ENCODE measurements at regions not wholly inside any gene's neighbourhood (a gene's known extent, or its start where the extent isn't known, plus 50 kb on each side); places are given as distances from the start of the nearest gene placed in this dataset.

DNA sequence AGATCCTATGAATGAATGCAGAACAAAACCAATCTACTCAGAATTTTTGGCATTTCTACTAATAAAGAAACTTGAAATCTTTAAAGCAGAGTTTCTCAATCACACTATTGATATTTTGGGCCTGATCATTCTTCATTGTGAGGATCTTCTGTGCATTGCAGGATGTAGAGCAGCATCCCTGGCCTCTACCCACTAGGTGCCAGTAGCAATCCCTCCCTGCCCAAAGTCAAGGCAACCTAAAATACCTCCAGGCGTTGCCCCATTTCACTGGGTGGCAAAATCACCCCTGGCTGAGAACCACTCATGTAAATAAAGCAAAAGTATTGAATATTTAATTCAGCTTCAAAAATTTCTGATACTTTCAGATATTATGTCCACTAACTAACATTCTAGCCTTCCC lies 213.0 kb downstream of the SP3 start:
- H3K9me3 Mint-ChIP-seq = no peaks in the 10 kb centered on the region
- H3K4me3 Mint-ChIP-seq = no peak overlapping the region
- H3K36me3 Mint-ChIP-seq (ENCODE audit: low read depth) = no peaks in the 10 kb centered on the region
- H3K27ac Mint-ChIP-seq = no peak overlapping the region
- intact Hi-C loops (cut with micrococcal nuclease) = no loop called here
- DNase-seq (ENCODE audit: low spot score) = no peak
- no peaks in the 10 kb centered on the region for H3K4me1 Mint-ChIP-seq (ENCODE audit: low read depth)
- H3K27me3 Mint-ChIP-seq (ENCODE audit: insufficient read depth) = peaks cover 11% of the 10 kb centered on the region

DNA sequence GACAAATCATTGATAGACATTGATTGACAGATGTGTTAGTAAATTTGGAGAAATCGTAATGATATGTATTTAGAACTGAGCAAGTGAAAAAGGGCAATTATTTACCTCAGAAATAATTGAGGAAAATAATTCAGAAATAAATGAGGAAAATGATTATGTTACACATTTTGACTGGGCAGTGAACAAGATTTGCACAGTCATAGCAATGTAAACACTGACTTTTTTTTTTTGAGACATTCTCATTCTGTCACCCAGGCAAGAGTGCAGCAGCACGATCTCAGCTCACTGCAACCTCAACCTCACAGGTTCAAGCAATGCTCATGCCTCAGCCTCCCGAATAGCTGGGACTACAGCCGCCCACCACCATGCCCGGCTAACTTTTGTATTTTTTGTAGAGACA lies 211.7 kb downstream of the SP3 start:
- Mint-ChIP-seq H3K4me1 (ENCODE audit: low read depth) (no peaks in the 10 kb centered on the region), H3K27ac (no peak overlapping the region)
- intact Hi-C loops (cut with micrococcal nuclease) = no loop called here

DNA sequence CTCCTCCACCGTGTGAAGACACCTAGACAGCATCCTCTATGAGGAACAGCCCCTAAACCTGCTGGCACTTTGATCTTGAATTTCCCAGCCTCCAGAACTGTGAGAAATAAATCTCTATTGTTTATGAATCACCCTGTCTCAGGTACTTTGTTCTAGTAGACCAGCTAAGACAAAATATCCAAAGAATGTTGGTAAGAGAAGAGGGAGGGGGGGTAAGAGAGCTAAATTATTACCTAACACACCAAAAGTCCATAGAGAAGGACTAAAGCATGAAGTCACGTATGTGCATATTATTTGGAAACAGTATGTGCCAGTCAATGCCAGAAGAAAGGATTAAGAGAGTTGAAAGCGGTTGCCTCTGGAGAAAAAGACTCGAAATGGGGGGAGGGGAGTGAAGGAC lies 211.0 kb downstream of the SP3 start:
- DNase-seq (ENCODE audit: low spot score) = no peak
- intact Hi-C loops (cut with micrococcal nuclease) = no loop called here
- no peaks in the 10 kb centered on the region for H3K4me1 Mint-ChIP-seq (ENCODE audit: low read depth)
- H3K27me3 Mint-ChIP-seq (ENCODE audit: insufficient read depth) = peaks cover 11% of the 10 kb centered on the region
- H3K36me3 Mint-ChIP-seq (ENCODE audit: low read depth) = no peaks in the 10 kb centered on the region
- no peak overlapping the region for H3K27ac Mint-ChIP-seq
- H3K9me3 Mint-ChIP-seq = no peaks in the 10 kb centered on the region
- H3K4me3 Mint-ChIP-seq = no peak overlapping the region

More for the DNA sequence above, 211.7 kb downstream of the SP3 start:
- DNase-seq (ENCODE audit: low spot score) = no peak
- peaks cover 11% of the 10 kb centered on the region for H3K27me3 Mint-ChIP-seq (ENCODE audit: insufficient read depth)
- H3K9me3 Mint-ChIP-seq = no peaks in the 10 kb centered on the region
- no peaks in the 10 kb centered on the region for H3K36me3 Mint-ChIP-seq (ENCODE audit: low read depth)
- H3K4me3 Mint-ChIP-seq = no peak overlapping the region

DNA sequence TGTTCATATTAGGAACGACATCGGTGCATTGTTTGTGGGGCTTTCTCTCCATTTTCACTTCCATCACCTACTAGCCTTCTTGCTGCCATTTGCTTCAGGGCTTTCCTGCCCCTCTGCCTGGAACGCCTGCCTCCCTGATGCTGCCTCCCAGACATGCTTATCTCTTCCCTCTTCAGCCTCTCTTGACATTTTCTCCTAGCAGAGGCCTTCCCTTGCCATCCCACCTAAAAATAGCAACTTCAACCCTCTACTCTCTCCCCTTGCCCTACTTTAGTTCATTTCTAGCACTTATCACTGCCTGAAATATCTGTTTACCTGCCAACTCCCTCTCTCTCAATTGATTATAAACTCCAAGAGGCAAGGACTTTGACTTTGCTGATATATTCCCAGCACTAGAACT lies 210.3 kb downstream of the SP3 start:
- no peaks in the 10 kb centered on the region for H3K4me1 Mint-ChIP-seq (ENCODE audit: low read depth)
- H3K27me3 Mint-ChIP-seq (ENCODE audit: insufficient read depth) = peaks cover 10% of the 10 kb centered on the region
- intact Hi-C loops (cut with micrococcal nuclease) = no loop called here
- no peaks in the 10 kb centered on the region for H3K9me3 Mint-ChIP-seq
- H3K4me3 Mint-ChIP-seq = no peak overlapping the region
- no peak overlapping the region for H3K27ac Mint-ChIP-seq
- no peak for DNase-seq (ENCODE audit: low spot score)
- no peaks in the 10 kb centered on the region for H3K36me3 Mint-ChIP-seq (ENCODE audit: low read depth)

DNA sequence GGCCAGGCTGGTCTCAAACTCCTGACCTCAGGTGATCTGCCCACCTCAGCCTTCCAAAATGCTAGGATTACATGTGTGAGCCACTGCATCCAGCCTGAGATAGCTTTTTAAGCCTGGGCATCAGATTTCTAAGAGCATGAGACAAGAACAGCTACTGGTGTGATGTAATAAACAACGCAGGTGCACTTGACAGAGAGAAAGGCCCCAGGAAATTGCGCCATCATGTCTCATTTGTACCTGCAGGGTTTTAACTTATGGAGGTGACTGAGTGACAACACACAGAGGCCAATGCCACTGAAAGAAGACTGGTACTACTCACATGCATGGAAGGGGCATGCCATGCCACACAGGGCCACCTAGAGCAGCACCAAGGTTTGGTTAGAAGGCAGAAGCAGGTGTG lies 209.4 kb downstream of the SP3 start:
- H3K27ac Mint-ChIP-seq = no peak overlapping the region
- intact Hi-C loops (cut with micrococcal nuclease) = no loop called here
- H3K4me3 Mint-ChIP-seq = no peak overlapping the region
- no peaks in the 10 kb centered on the region for H3K4me1 Mint-ChIP-seq (ENCODE audit: low read depth)
- no peak for DNase-seq (ENCODE audit: low spot score)
- peaks cover 10% of the 10 kb centered on the region for H3K27me3 Mint-ChIP-seq (ENCODE audit: insufficient read depth)
- no peaks in the 10 kb centered on the region for H3K36me3 Mint-ChIP-seq (ENCODE audit: low read depth)
- no peaks in the 10 kb centered on the region for H3K9me3 Mint-ChIP-seq

DNA sequence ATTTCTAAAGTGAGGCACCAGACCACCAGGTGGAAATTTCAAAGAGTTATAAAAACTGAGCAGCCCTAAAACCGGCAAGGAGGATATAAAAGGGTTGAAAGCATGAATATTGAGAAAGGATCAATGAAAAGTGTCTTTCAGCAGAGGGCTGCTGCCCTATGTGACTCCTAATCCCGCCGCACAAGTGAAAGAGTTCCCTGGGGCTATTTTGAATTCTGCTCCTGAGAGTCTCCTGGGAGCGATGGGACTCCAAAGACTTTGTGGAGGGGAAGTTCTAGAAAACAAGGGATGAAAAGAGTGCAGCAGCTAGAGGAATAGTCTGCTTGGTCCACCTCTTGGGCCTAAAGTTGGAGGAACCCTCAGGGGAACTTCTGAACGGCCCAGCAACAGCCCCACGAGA lies 205.2 kb downstream of the SP3 start:
- Mint-ChIP-seq H3K27ac (no peak overlapping the region), H3K9me3 (no peaks in the 10 kb centered on the region), H3K36me3 (ENCODE audit: low read depth) (no peaks in the 10 kb centered on the region), H3K4me3 (no peak overlapping the region), H3K27me3 (ENCODE audit: insufficient read depth) (peaks cover 9% of the 10 kb centered on the region), H3K4me1 (ENCODE audit: low read depth) (no peaks in the 10 kb centered on the region)
- no peak for DNase-seq (ENCODE audit: low spot score)
- intact Hi-C loops (cut with micrococcal nuclease) = no loop called here

DNA sequence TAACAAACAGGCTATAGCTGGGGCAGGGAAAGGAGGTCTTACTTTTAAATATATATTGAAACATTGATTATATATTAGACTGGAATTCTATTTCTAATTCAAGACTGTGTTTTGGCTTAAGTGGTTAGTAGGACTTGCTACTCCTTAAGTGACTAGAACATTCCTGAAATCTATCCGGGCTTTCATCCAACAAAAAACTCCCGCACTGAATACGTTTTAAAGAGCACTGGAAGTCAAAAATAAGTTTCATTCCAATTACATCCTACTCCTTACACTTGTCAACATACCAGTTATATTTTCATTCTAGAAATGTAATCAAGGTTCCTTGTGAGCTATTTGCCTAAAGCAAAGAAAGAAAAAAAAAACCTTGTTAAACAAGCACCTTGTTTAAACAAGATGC lies 204.6 kb downstream of the SP3 start:
- Mint-ChIP-seq H3K27me3 (ENCODE audit: insufficient read depth) (peaks cover 10% of the 10 kb centered on the region), H3K9me3 (no peaks in the 10 kb centered on the region), H3K4me1 (ENCODE audit: low read depth) (no peaks in the 10 kb centered on the region), H3K36me3 (ENCODE audit: low read depth) (no peaks in the 10 kb centered on the region), H3K27ac (no peak overlapping the region), H3K4me3 (no peak overlapping the region)
- intact Hi-C loops (cut with micrococcal nuclease) = no loop called here
- no peak for DNase-seq (ENCODE audit: low spot score)

DNA sequence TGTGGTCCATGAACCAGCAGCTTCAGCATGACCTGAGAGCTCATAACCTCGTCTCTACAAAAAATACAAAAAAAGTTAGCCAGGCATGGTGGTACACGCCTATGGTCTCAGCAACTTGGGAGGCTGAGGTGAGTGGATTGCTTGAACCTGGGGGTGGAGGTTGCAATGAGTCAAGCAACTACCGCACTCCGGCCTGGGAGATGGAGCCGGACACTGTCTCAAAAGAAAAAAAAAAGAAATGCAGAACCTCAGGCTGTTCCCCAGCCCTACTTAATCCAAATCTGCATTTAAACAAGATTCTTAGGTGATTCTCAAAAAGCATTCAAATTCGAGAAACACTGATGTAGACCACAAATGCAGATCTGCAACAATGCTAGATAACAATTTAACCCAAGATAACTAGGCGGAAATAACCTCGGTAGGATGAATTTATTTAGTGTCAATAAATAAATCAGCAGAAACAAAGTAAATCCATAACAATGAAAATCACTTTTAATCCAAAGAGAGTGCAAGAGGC lies 203.5 kb downstream of the SP3 start:
- Mint-ChIP-seq H3K4me3 (no peak overlapping the region), H3K27me3 (ENCODE audit: insufficient read depth) (peaks cover 10% of the 10 kb centered on the region), H3K27ac (no peak overlapping the region), H3K36me3 (ENCODE audit: low read depth) (no peaks in the 10 kb centered on the region), H3K4me1 (ENCODE audit: low read depth) (no peaks in the 10 kb centered on the region), H3K9me3 (no peaks in the 10 kb centered on the region)
- intact Hi-C loops (cut with micrococcal nuclease) = no loop called here
- DNase-seq (ENCODE audit: low spot score) = no peak

DNA sequence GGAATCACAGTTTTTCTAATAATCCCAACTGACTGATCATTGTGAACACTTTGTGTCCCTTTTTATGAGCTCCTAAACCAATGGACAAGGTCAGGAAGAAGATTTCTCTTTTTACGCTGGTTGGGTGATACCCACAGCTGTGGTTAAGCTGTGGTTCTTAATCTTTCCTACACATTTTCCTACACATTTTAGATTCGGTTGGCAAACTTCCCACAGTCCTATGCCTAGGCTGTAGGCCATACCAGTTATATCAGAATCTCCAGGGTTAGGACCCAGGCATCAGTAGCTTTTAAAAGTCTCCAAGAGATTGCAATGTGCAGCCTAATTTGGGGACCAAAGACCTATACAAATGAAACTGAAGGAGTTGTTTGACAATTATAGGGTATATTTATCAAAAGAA lies 203.0 kb downstream of the SP3 start:
- Mint-ChIP-seq H3K4me1 (ENCODE audit: low read depth) (no peaks in the 10 kb centered on the region), H3K9me3 (no peaks in the 10 kb centered on the region), H3K4me3 (no peak overlapping the region), H3K36me3 (ENCODE audit: low read depth) (no peaks in the 10 kb centered on the region), H3K27ac (no peak overlapping the region), H3K27me3 (ENCODE audit: insufficient read depth) (peaks cover 10% of the 10 kb centered on the region)
- no peak for DNase-seq (ENCODE audit: low spot score)
- intact Hi-C loops (cut with micrococcal nuclease) = no loop called here

DNA sequence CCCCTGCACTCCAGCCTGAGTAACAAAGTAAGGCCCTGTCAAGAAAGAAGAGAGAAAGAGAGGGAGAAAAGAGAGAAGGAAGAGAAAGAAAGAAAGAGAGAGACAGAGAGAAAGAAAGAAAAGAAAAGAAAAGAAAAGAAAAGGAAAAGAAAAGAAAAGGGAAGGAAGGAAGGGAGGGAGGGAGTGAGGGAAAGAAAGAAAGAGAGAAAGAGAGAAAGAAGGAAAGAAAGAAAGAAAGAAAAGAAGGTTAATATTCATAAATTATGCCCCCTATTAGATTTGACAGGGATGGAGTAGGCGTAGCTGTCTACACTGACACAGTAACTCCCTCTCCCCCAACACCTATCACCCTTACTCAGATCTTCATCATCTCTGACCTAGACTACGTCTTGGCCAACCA lies 202.3 kb downstream of the SP3 start:
- no peak overlapping the region for H3K27ac Mint-ChIP-seq
- intact Hi-C loops (cut with micrococcal nuclease) = no loop called here
- H3K36me3 Mint-ChIP-seq (ENCODE audit: low read depth) = no peaks in the 10 kb centered on the region
- H3K27me3 Mint-ChIP-seq (ENCODE audit: insufficient read depth) = peaks cover 12% of the 10 kb centered on the region
- no peak overlapping the region for H3K4me3 Mint-ChIP-seq
- no peaks in the 10 kb centered on the region for H3K4me1 Mint-ChIP-seq (ENCODE audit: low read depth)
- no peaks in the 10 kb centered on the region for H3K9me3 Mint-ChIP-seq
- DNase-seq (ENCODE audit: low spot score) = no peak

DNA sequence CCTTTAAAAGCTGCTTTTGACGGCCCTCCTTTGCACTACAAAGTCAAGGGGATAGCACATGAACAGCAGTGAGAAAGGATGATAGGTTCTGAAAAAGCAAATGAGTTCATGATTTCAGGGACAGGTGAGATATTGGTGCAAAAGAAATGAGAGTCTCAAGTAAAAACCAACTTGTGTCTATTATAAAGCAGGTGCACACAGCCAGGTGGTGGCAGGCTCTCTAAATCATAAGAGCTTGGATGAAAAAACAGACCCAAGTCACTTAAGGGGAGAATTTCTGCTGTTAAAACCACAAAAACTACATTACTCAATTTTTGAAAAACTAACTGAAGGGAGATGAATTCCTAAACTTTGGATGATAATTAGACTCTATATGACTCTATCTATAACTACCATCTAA lies 201.5 kb downstream of the SP3 start:
- H3K27me3 Mint-ChIP-seq (ENCODE audit: insufficient read depth) = peaks cover 12% of the 10 kb centered on the region
- H3K36me3 Mint-ChIP-seq (ENCODE audit: low read depth) = no peaks in the 10 kb centered on the region
- H3K4me3 Mint-ChIP-seq = no peak overlapping the region
- intact Hi-C loops (cut with micrococcal nuclease) = no loop called here
- H3K27ac Mint-ChIP-seq = no peak overlapping the region
- no peaks in the 10 kb centered on the region for H3K4me1 Mint-ChIP-seq (ENCODE audit: low read depth)
- no peak for DNase-seq (ENCODE audit: low spot score)
- no peaks in the 10 kb centered on the region for H3K9me3 Mint-ChIP-seq

DNA sequence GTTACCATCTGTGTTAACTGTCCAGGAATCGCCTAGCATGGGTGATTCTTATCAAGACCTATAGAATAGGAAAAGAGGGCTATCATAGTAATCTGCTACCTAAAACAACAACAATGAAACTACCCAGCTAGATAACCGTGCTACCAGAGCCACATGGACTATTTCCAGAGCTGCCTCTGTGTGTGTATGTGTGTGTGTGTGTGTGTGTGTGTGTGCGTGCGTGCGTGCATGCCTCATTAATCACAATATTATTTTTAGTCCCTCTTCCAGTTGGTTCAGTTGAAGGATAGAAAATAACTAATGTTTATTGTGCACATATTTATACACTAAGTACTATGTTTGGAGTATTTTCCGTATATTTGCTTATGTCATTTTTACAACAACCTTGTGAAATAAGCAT lies 201.1 kb downstream of the SP3 start:
- no peak overlapping the region for H3K4me3 Mint-ChIP-seq
- DNase-seq (ENCODE audit: low spot score) = no peak
- H3K36me3 Mint-ChIP-seq (ENCODE audit: low read depth) = no peaks in the 10 kb centered on the region
- peaks cover 9% of the 10 kb centered on the region for H3K27me3 Mint-ChIP-seq (ENCODE audit: insufficient read depth)
- no peak overlapping the region for H3K27ac Mint-ChIP-seq
- H3K9me3 Mint-ChIP-seq = no peaks in the 10 kb centered on the region
- intact Hi-C loops (cut with micrococcal nuclease) = no loop called here
- H3K4me1 Mint-ChIP-seq (ENCODE audit: low read depth) = no peaks in the 10 kb centered on the region

DNA sequence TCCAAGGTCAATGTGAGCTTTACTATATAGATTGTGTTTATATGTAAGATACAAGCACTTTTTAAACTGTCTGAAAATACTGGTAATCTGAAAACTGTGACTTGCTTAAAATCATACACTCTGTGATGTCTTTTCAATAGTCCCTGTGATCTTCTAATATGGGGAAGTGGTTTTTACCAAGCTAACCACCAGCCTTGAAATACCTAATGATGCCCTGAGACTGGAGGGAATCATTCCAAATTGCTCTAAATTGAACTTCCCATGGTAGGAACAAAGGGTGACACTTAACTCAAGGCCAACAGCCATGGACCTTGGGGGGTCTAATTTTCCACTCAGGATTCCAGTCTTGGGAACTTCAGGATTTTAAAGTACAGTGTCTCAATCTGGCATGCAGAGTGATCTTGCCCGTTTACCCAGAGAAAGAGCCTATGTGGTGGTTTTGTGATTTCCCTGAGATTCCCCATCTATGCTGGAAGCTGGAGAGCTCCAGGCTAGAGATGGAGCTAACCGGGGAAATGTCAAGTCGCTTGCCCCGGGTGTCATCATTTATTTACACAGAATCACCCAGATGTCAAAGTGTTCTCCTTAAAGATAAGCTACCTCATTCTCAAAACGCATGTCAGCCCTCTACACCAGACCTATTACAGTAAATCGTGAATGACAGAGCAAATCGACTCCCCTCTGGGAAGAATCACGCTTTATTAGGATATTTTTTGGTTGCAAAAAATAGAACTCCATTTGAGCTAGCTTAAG lies 198.5 kb downstream of the SP3 start:
- Mint-ChIP-seq H3K4me1 (ENCODE audit: low read depth) (no peaks in the 10 kb centered on the region), H3K27ac (no peak overlapping the region), H3K36me3 (ENCODE audit: low read depth) (no peaks in the 10 kb centered on the region), H3K4me3 (no peak overlapping the region), H3K27me3 (ENCODE audit: insufficient read depth) (peaks cover 7% of the 10 kb centered on the region), H3K9me3 (no peaks in the 10 kb centered on the region)
- intact Hi-C loops (cut with micrococcal nuclease) = no loop called here
- no peak for DNase-seq (ENCODE audit: low spot score)

All from activated T-helper 1 cell treated with anti-CD3 and anti-CD28 coated beads, Interleukin-12 subunit alpha, Interleukin-12 subunit beta, Interleukin-2, Interleukin-4 antibody, amounts not matched to agents 30 ng/mL and 10 ng/mL and 1 ng/mL, durations not matched to agents 14 hours and 24 hours and 36 hours (primary cell).